ENCODE measurements at regions not wholly inside any gene's neighbourhood (a gene's known extent, or its start where the extent isn't known, plus 50 kb on each side); places are given as distances from the start of the nearest gene placed in this dataset.

- DNase-seq, result no peak
These were observed 267.7 kb downstream of the GLI2 start for GRCh38 chr2:121003391-121003790.

GRCh38 chr2:121004359-121004758, 268.7 kb downstream of the GLI2 start:
- no peak for DNase-seq

GRCh38 chr2:121004950-121005349, 269.3 kb downstream of the GLI2 start:
- DNase-seq, result no peak

- no peak for DNase-seq
These were observed 269.8 kb downstream of the GLI2 start for GRCh38 chr2:121005453-121005852.

- DNase-seq, result no peak
These were observed 271.2 kb downstream of the GLI2 start for GRCh38 chr2:121006743-121007489.

- DNase-seq, result no peak
These were observed 271.8 kb downstream of the GLI2 start for GRCh38 chr2:121007490-121007853.

- DNase-seq, result no peak
These were observed 273.3 kb downstream of the GLI2 start for GRCh38 chr2:121008975-121009374.

- no peak for DNase-seq
These were observed 274.0 kb downstream of the TFCP2L1 start for GRCh38 chr2:121010998-121011397.

- DNase-seq, result no peak
These were observed 270.1 kb downstream of the TFCP2L1 start for GRCh38 chr2:121014876-121015275.

GRCh38 chr2:121015971-121016485, 269.0 kb downstream of the TFCP2L1 start:
- no peak for DNase-seq

- no peak for DNase-seq
These were observed 267.6 kb downstream of the TFCP2L1 start for GRCh38 chr2:121017396-121017795.

GRCh38 chr2:121018136-121019061, 266.6 kb downstream of the TFCP2L1 start:
- DNase-seq, result no peak

- DNase-seq, result no peak
These were observed 265.9 kb downstream of the TFCP2L1 start for GRCh38 chr2:121019071-121019470.

- DNase-seq, result no peak
These were observed 265.2 kb downstream of the TFCP2L1 start for GRCh38 chr2:121019756-121020155.

- DNase-seq, result no peak
These were observed 263.3 kb downstream of the TFCP2L1 start for GRCh38 chr2:121021685-121022084.

GRCh38 chr2:121028577-121028976, 256.4 kb downstream of the TFCP2L1 start:
- no peak for DNase-seq

- no peak for DNase-seq
These were observed 254.5 kb downstream of the TFCP2L1 start for GRCh38 chr2:121030523-121030922.

GRCh38 chr2:121031568-121032340, 253.2 kb downstream of the TFCP2L1 start:
- no peak for DNase-seq

- no peak for DNase-seq
These were observed 251.5 kb downstream of the TFCP2L1 start for GRCh38 chr2:121033461-121033996.

- no peak for DNase-seq
These were observed 250.5 kb downstream of the TFCP2L1 start for GRCh38 chr2:121034551-121034950.

- no peak for DNase-seq
These were observed 248.7 kb downstream of the TFCP2L1 start for GRCh38 chr2:121036226-121036692.

- no peak for DNase-seq
These were observed 247.5 kb downstream of the TFCP2L1 start for GRCh38 chr2:121037480-121037879.

- no peak for DNase-seq
These were observed 247.0 kb downstream of the TFCP2L1 start for GRCh38 chr2:121038031-121038430.

All from SW 1271 (cell line).